HepG2 (cell line): ENCODE measurements at regions not wholly inside any gene's neighbourhood (a gene's known extent, or its start where the extent isn't known, plus 50 kb on each side); places are given as distances from the start of the nearest gene placed in this dataset.

Source experiments
- ATAC-seq: fragments of 200-7000 bp; cut with Tn5 transposase; 3 replicates; pipeline ENCODE4 v1.9.1; 2020; ENCODE audit warnings: mild to moderate bottlenecking, moderate library complexity
- BruUV-seq: library from RNA; stranded (reverse); fragments of 400-500 nt; replicated peaks from 2 replicates; lab custom pipeline; 2021; lab: Mats Ljungman, UMichigan
- CTCF ChIA-PET: fragments of 300-600 bp; formaldehyde crosslinking; extraction: SDS; loops from one replicate; lab custom pipeline; 2021; ENCODE audit warnings: low total read pairs, inconsistent platforms, low intra/inter-chr PET ratio; lab: Yijun Ruan, JAX
- POLR2A ChIA-PET: fragments of 350-600 bp; sonication (Branson Sonifier 250); formaldehyde crosslinking; loops from one replicate; lab custom pipeline; 2020; ENCODE audit warnings: antibody characterized with exemption, inconsistent platforms; lab: Yijun Ruan, JAX
- DNase-seq: peaks from one replicate; pipeline ENCODE4 v3.0.0-alpha.2; 2015; ENCODE audit warnings: low spot score
- FAIRE-seq: peaks from 3 replicates; lab custom pipeline; 2011; peaks lifted over from hg19 to GRCh38; lab: Jason Lieb, UNC
- H2AFZ ChIP-seq: one replicate; pipeline ENCODE4 v1.6.1; 2011; ENCODE audit warnings: low read length, inconsistent platforms
- H3K27ac ChIP-seq: fragments of 300-600 bp; 3 replicates; pipeline ENCODE4 v1.8.0; 2011; ENCODE audit warnings: mixed run types, mild to moderate bottlenecking, mixed read lengths, low read length, inconsistent platforms; ENCODE audit not compliant: insufficient read depth; ENCODE audit errors: extremely low read length
- H3K27me3 ChIP-seq, 2 experiments: fragments of 200-600 bp in 1 of 2; 2 replicates in 1 of 2; 3 replicates in 1 of 2; pipeline versions ENCODE4 v1.6.0 to v1.8.0; 2011; ENCODE audit warnings: low read length in 2 of 2, mild to moderate bottlenecking in 2 of 2, moderate library complexity in 2 of 2, inconsistent platforms in 1 of 2; ENCODE audit not compliant: insufficient read depth in 2 of 2, control insufficient read depth in 1 of 2
- H3K36me3 ChIP-seq, 2 experiments: fragments of 200-600 bp in 1 of 2; replicated peaks in 1 of 2; 2 replicates in 1 of 2; 3 replicates in 1 of 2; pipeline versions ENCODE4 v1.5.1 to v1.8.0; 2011; ENCODE audit warnings: low read length in 2 of 2, inconsistent platforms in 1 of 2; ENCODE audit not compliant: insufficient read depth in 2 of 2, control insufficient read depth in 1 of 2
- H3K4me1 ChIP-seq: 2 replicates; pipeline ENCODE4 v1.5.1; 2012; ENCODE audit warnings: low read length, inconsistent platforms; ENCODE audit not compliant: insufficient read depth
- H3K4me2 ChIP-seq: 2 replicates; pipeline ENCODE4 v1.6.0; 2011; ENCODE audit warnings: low read depth, low read length, inconsistent platforms
- H3K4me3 ChIP-seq, 3 experiments: fragments of 200-600 bp in 1 of 3; sonication (generic), shearing (Covaris generic) in 1 of 3; replicated peaks in 1 of 3; 2 replicates each; pipeline ENCODE4 v1.5.1; 2011 to 2016; ENCODE audit warnings: low read length in 3 of 3, inconsistent platforms in 2 of 3, low read depth in 2 of 3, mild to moderate bottlenecking in 2 of 3, control low read depth in 1 of 3, mixed read lengths in 1 of 3; ENCODE audit not compliant: insufficient read depth in 1 of 3
- H3K79me2 ChIP-seq: one replicate; pipeline ENCODE4 v1.6.1; 2011; ENCODE audit warnings: low read length, inconsistent platforms; ENCODE audit not compliant: insufficient read depth
- H3K9ac ChIP-seq: 2 replicates; pipeline ENCODE4 v1.6.0; 2011; ENCODE audit warnings: mild to moderate bottlenecking, low read depth, low read length, inconsistent platforms; ENCODE audit not compliant: insufficient read depth
- H3K9me3 ChIP-seq: 2 replicates; pipeline ENCODE4 v1.5.1; 2012; ENCODE audit warnings: mild to moderate bottlenecking, low read length
- H4K20me1 ChIP-seq: 2 replicates; pipeline ENCODE4 v1.6.0; 2011; ENCODE audit warnings: inconsistent platforms, mild to moderate bottlenecking, low read length, moderate library complexity; ENCODE audit not compliant: insufficient read depth
- ATF7 ChIP-seq, 2 experiments: fragments of 450-650 bp in 1 of 2; sonication (generic) in 1 of 2; formaldehyde crosslinking in 1 of 2; IDR thresholded peaks; 2 replicates each; pipeline versions ENCODE4 v1.4.0 to v1.6.1; 2016 to 2020; ENCODE audit warnings: antibody characterized with exemption in 1 of 2, mild to moderate bottlenecking in 1 of 2, missing genetic modification reagents in 1 of 2
- CREB1 ChIP-seq, 2 experiments: fragments of 450-650 bp in 1 of 2; IDR thresholded peaks; 2 replicates each; pipeline ENCODE4 v1.6.1; 2016 to 2017; ENCODE audit warnings: control low read depth in 1 of 2, mild to moderate bottlenecking in 1 of 2, missing compliant biosample characterization in 1 of 2, missing genetic modification characterization in 1 of 2
- ZNF205 ChIP-seq: IDR thresholded peaks from 2 replicates; pipeline ENCODE4 v1.6.1; 2018; ENCODE audit warnings: missing biosample characterization, missing genetic modification reagents
- WGBS: methylation state at CpG from one replicate; pipeline ENCODE4 v1.1.6; 2017; ENCODE audit warnings: low lambda C conversion rate; 5-methylcytosine and 5-hydroxymethylcytosine counted together
- in situ Hi-C: cut with HindIII; loops from 2 replicates; pipeline ENCODE4 v1.10.0; 2017; ENCODE audit warnings: low pct_unique_long_range_greater_than_20kb; ENCODE audit not compliant: extremely low pct_ligation_motif_present
- intact Hi-C: fragments of 100-400 bp; cut with micrococcal nuclease; formaldehyde crosslinking; loops from one replicate; pipeline ENCODE4 v1.10.0; 2022; ENCODE audit not compliant: unreplicated experiment
- TF ChIP-seq, protein P1 (sequence below): sonication (generic); formaldehyde crosslinking; IDR thresholded peaks from 2 replicates; pipeline ENCODE4 v1.4.0; 2020; ENCODE audit warnings: low read depth, mild to moderate bottlenecking, missing genetic modification reagents

GRCh38 chr16:86783636-86784626 lies 205.6 kb downstream of the FOXL1 start:
- no peak for ATAC-seq
- Histone ChIP-seq H3K79me2 (no peaks in the 10 kb centered on the region), H3K9me3 (no peaks in the 10 kb centered on the region), H4K20me1 (no peaks in the 10 kb centered on the region), H3K27me3 (peaks cover 0 to 56% of the 10 kb centered on the region in 2 experiments; a peak in 3 of 5 replicates), H3K4me2 (no peak overlapping the region), H3K36me3 (no peaks in the 10 kb centered on the region), H3K9ac (no peak overlapping the region), H3K4me1 (no peaks in the 10 kb centered on the region), H3K4me3 (no peak overlapping the region), H3K27ac (no peak overlapping the region), H2AFZ (no peak overlapping the region)
- intact Hi-C loops: no loop called here
- DNase-seq: no peak
- CTCF ChIA-PET: no interaction called here
- WGBS: 6% methylated on average over 20 of the region's 23 CpGs
- BruUV-seq: no TSS peak
- in situ Hi-C loops: no loop called here
- no peak for FAIRE-seq
- TF ChIP-seq ATF7 (IDR thresholded peaks at IDR 0.05) (peak; percentile 93), ATF7 (CRISPR knock-in tag; IDR thresholded peaks at IDR 0.05) (no peak), CREB1 (IDR thresholded peaks at IDR 0.05) (peak; percentile 93), CREB1 (CRISPR knock-in tag; IDR thresholded peaks at IDR 0.05) (no peak)
- TF ChIP-seq, protein P1, sequence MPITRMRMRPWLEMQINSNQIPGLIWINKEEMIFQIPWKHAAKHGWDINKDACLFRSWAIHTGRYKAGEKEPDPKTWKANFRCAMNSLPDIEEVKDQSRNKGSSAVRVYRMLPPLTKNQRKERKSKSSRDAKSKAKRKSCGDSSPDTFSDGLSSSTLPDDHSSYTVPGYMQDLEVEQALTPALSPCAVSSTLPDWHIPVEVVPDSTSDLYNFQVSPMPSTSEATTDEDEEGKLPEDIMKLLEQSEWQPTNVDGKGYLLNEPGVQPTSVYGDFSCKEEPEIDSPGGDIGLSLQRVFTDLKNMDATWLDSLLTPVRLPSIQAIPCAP (CRISPR knock-in tag): no peak
- POLR2A ChIA-PET: no interaction called here

DNA sequence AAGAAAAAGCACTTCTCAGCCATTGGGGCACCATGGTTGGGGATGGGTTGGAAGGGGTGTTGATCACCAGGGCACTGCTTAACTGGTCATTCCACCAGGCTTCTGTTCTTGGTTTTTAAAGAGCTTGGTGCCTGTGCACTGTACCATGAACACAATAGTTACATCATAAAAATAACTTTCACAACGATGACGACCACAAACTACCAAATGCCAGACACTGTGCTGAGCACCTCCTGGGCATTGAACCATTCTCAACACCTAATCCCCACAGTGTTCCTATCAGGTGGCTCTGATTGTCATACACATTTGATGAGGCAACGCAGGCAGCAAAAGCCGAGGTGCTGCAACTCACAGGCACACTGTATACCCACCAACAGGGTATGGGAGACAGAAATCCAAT lies 208.0 kb downstream of the FOXL1 start:
- TF ChIP-seq ZNF205 (CRISPR knock-in tag): no peak
- in situ Hi-C loops: no loop called here
- H3K9me3 ChIP-seq: no peaks in the 10 kb centered on the region
- no peak overlapping the region for H2AFZ ChIP-seq
- no peaks in the 10 kb centered on the region for H3K36me3 ChIP-seq
- intact Hi-C loops: no loop called here
- H3K4me1 ChIP-seq: no peaks in the 10 kb centered on the region
- WGBS: 4% methylated on average over 4 of the region's 4 CpGs
- H3K79me2 ChIP-seq: no peaks in the 10 kb centered on the region
- ATAC-seq (no peak), DNase-seq (no peak), FAIRE-seq (no peak)
- H3K4me3 ChIP-seq: no peak overlapping the region
- no TSS peak for BruUV-seq
- peaks cover 6 to 60% of the 10 kb centered on the region in 2 experiments; a peak in 4 of 5 replicates for H3K27me3 ChIP-seq
- POLR2A ChIA-PET: no interaction called here
- CTCF ChIA-PET: no interaction called here
- no peak overlapping the region for H3K9ac ChIP-seq
- H3K4me2 ChIP-seq: no peak overlapping the region
- H3K27ac ChIP-seq: no peak overlapping the region
- H4K20me1 ChIP-seq: no peaks in the 10 kb centered on the region
